GM12892 (cell line): ENCODE measurements at regions not wholly inside any gene's neighbourhood (a gene's known extent, or its start where the extent isn't known, plus 50 kb on each side); places are given as distances from the start of the nearest gene placed in this dataset.

Experiments used
- POLR2A ChIP-seq: IDR thresholded peaks from 2 replicates; pipeline ENCODE4 v1.6.1; 2011; ENCODE audit warnings: low read depth, low read length, control low read depth
- TAF1 ChIP-seq: IDR thresholded peaks from 2 replicates; pipeline ENCODE4 v1.6.1; 2011; ENCODE audit warnings: low read depth, mild to moderate bottlenecking, control low read depth, low read length, borderline replicate concordance

DNA sequence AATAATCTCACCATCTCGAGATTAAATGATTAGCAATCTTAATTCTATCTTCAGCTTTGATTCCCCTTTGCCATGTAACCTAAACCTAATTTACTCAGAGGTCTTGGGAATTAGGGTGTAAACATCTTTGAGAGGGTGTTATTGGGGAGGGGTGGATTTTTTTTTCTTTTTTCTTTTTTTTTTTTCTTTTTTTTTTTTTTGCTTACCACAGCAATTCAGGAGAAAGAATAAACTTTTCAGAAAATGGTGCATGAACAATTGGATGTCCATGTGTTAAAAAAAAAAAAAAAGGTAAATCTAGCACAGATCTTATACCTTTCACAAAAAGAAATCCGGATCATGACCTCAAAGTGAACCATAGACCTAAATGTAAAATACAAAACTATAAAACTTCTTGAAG lies 160.8 kb upstream of the FANCL start:
- no peak for TF ChIP-seq POLR2A
- no peak for TF ChIP-seq TAF1
